ENCODE measurements at regions not wholly inside any gene's neighbourhood (a gene's known extent, or its start where the extent isn't known, plus 50 kb on each side); places are given as distances from the start of the nearest gene placed in this dataset.

DNA sequence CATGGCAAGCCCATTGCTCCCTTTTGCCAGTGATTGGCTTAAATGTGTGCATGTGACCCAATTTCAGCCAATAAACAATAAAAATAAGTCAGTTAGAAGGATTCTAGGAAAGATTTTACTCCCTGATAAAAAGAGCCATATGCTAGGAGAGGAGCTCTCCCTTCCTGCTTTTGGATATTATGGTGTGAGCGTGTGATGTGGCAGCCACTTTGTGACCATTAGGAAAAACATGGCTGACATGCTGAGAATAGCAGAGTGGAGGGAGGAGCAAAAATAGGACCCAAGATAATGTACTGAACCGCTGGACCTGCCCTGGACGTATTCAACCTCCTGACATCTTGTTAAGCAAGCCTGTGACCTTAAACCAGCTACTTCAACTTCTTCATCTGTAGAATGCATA is 160.6 kb upstream of the MLN start:
- no peak overlapping the region for H2BK15ac ChIP-seq (ENCODE audit: low read depth, low read length)
- no peak overlapping the region for H3K56ac ChIP-seq (ENCODE audit: insufficient read length, low read depth, low read length)
- no peaks in the 10 kb centered on the region for H3K79me2 ChIP-seq (ENCODE audit: insufficient read depth, low read length)
- H3K4me2 ChIP-seq (ENCODE audit: insufficient read depth, insufficient read length, low read length), result no peak overlapping the region
- WGBS (ENCODE audit: extremely low coverage, insufficient read length, low lambda C conversion rate), result no CpG with 5 or more reads among the region's 3 CpGs
- H3K23me2 ChIP-seq (ENCODE audit: insufficient read length, low read depth, low read length, poor library complexity, severe bottlenecking), result no peaks in the 10 kb centered on the region
- peaks cover 0 to 3% of the 10 kb centered on the region in 2 experiments; a peak in 1 of 4 replicates for H3K4me1 Mint-ChIP-seq
- TF ChIP-seq, protein P1, sequence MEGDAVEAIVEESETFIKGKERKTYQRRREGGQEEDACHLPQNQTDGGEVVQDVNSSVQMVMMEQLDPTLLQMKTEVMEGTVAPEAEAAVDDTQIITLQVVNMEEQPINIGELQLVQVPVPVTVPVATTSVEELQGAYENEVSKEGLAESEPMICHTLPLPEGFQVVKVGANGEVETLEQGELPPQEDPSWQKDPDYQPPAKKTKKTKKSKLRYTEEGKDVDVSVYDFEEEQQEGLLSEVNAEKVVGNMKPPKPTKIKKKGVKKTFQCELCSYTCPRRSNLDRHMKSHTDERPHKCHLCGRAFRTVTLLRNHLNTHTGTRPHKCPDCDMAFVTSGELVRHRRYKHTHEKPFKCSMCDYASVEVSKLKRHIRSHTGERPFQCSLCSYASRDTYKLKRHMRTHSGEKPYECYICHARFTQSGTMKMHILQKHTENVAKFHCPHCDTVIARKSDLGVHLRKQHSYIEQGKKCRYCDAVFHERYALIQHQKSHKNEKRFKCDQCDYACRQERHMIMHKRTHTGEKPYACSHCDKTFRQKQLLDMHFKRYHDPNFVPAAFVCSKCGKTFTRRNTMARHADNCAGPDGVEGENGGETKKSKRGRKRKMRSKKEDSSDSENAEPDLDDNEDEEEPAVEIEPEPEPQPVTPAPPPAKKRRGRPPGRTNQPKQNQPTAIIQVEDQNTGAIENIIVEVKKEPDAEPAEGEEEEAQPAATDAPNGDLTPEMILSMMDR (conservative IDR thresholded peaks at IDR 0.05), result no peak
- H3K27ac Mint-ChIP-seq, result no peak overlapping the region
- H3K79me1 ChIP-seq (ENCODE audit: insufficient read depth, low read depth, low read length, poor library complexity, severe bottlenecking), result no peaks in the 10 kb centered on the region
- H3K9me3 ChIP-seq (ENCODE audit: control insufficient read depth, low read depth, low read length), result no peaks in the 10 kb centered on the region
- no peaks in the 10 kb centered on the region for H3K36me3 Mint-ChIP-seq (ENCODE audit: insufficient read depth in 1 of 3, low read depth in 3 of 3)
- no peak overlapping the region for H2BK12ac ChIP-seq (ENCODE audit: insufficient read length, low read depth, low read length)
- no peak overlapping the region for H3K9ac ChIP-seq (ENCODE audit: extremely low read depth, insufficient read length, low read length)
- no peak overlapping the region for H4K91ac ChIP-seq (ENCODE audit: insufficient read length, low read depth, low read length)
- no peak overlapping the region for H3K4ac ChIP-seq (ENCODE audit: low read depth, low read length)
- no peak overlapping the region for H4K5ac ChIP-seq (ENCODE audit: insufficient read length, low read depth, low read length)
- H3K4me1 ChIP-seq (ENCODE audit: insufficient read depth, low read length), result no peaks in the 10 kb centered on the region; the same call in 1 of the 2 replicates
- H3T11ph ChIP-seq (ENCODE audit: low read length), result no peak overlapping the region
- no peak overlapping the region for H2AK5ac ChIP-seq (ENCODE audit: insufficient read length, low read length)
- H3K27me3 ChIP-seq (ENCODE audit: insufficient read depth, low read length), result no peaks in the 10 kb centered on the region
- no peaks in the 10 kb centered on the region for H4K20me1 ChIP-seq (ENCODE audit: control insufficient read depth, insufficient read depth, insufficient read length)
- no peak overlapping the region for H2BK20ac ChIP-seq (ENCODE audit: low read depth, low read length, poor library complexity, severe bottlenecking)
- H2BK5ac ChIP-seq (ENCODE audit: insufficient read length, low read length), result no peak overlapping the region
- H2BK120ac ChIP-seq (ENCODE audit: low read depth, low read length, poor library complexity, severe bottlenecking), result no peak overlapping the region
- H3K4me3 Mint-ChIP-seq, result no peak overlapping the region
- H3K23ac ChIP-seq (ENCODE audit: insufficient read length, low read depth, low read length), result no peak overlapping the region
- no peak for DNase-seq
- H3K18ac ChIP-seq (ENCODE audit: insufficient read length, low read depth, low read length), result no peak overlapping the region
- no peak overlapping the region for H3K27ac ChIP-seq (ENCODE audit: insufficient read length, low read depth, low read length)
- peaks cover 11% of the 10 kb centered on the region for H3K27me3 Mint-ChIP-seq (ENCODE audit: low read depth)
- no peak overlapping the region for H2AFZ ChIP-seq (ENCODE audit: low read length)
- no peak overlapping the region for H4K8ac ChIP-seq (replicated peaks; ENCODE audit: insufficient read length, low read depth, low read length)
- no peak overlapping the region for H3K14ac ChIP-seq (ENCODE audit: insufficient read depth, low read length)
- H3K9me3 Mint-ChIP-seq, result peaks cover 0 to 3% of the 10 kb centered on the region in 2 experiments; a peak in 1 of 5 replicates

Data from H9 (cell line).